Stimulated activated CD8-positive, alpha-beta memory T cell treated with anti-CD3 and anti-CD28 coated beads, Interleukin-15, amount 100 ng/mL, for 24 hours (primary cell): ENCODE measurements at regions not wholly inside any gene's neighbourhood (a gene's known extent, or its start where the extent isn't known, plus 50 kb on each side); places are given as distances from the start of the nearest gene placed in this dataset.

Experiments used
- DNase-seq: peaks from one replicate; pipeline ENCODE4 v3.0.0-alpha.2; 2020; ENCODE audit warnings: low read depth

- no peak for DNase-seq
Observed at GRCh38 chr15:70443486-70444273, 319.7 kb downstream of the UACA start.

- no peak for DNase-seq
Observed at GRCh38 chr15:70442616-70443321, 320.6 kb downstream of the UACA start.

- no peak for DNase-seq
Observed at GRCh38 chr15:70442211-70442610, 321.1 kb downstream of the UACA start.

- DNase-seq = no peak
Observed at GRCh38 chr15:70440416-70441138, 322.8 kb downstream of the UACA start.

GRCh38 chr15:70439880-70440279 is 323.5 kb downstream of the UACA start:
- no peak for DNase-seq

GRCh38 chr15:70439304-70439877 is 324.0 kb downstream of the UACA start:
- DNase-seq = no peak

GRCh38 chr15:70438776-70439175 is 324.6 kb downstream of the UACA start:
- DNase-seq = no peak

- no peak for DNase-seq
Observed at GRCh38 chr15:70437882-70438451, 325.4 kb downstream of the UACA start.

GRCh38 chr15:70437089-70437488 is 326.3 kb downstream of the UACA start:
- no peak for DNase-seq

- no peak for DNase-seq
Observed at GRCh38 chr15:70436428-70436827, 326.9 kb downstream of the UACA start.

- DNase-seq = no peak
Observed at GRCh38 chr15:70435872-70436271, 327.5 kb downstream of the UACA start.

- no peak for DNase-seq
Observed at GRCh38 chr15:70435369-70435768, 328.0 kb downstream of the UACA start.

- DNase-seq = no peak
Observed at GRCh38 chr15:70433586-70434324, 329.6 kb downstream of the UACA start.

GRCh38 chr15:70432924-70433495 is 330.3 kb downstream of the UACA start:
- DNase-seq = no peak

GRCh38 chr15:70431854-70432253 is 331.5 kb downstream of the UACA start:
- no peak for DNase-seq

GRCh38 chr15:70430069-70430468 is 332.4 kb upstream of the TLE3 start:
- DNase-seq = no peak

GRCh38 chr15:70429056-70429722 is 331.5 kb upstream of the TLE3 start:
- DNase-seq = no peak

- DNase-seq = no peak
Observed at GRCh38 chr15:70428211-70428822, 330.6 kb upstream of the TLE3 start.

- DNase-seq = no peak
Observed at GRCh38 chr15:70427167-70428120, 329.7 kb upstream of the TLE3 start.
